ENCODE measurements at regions not wholly inside any gene's neighbourhood (a gene's known extent, or its start where the extent isn't known, plus 50 kb on each side); places are given as distances from the start of the nearest gene placed in this dataset.

DNA sequence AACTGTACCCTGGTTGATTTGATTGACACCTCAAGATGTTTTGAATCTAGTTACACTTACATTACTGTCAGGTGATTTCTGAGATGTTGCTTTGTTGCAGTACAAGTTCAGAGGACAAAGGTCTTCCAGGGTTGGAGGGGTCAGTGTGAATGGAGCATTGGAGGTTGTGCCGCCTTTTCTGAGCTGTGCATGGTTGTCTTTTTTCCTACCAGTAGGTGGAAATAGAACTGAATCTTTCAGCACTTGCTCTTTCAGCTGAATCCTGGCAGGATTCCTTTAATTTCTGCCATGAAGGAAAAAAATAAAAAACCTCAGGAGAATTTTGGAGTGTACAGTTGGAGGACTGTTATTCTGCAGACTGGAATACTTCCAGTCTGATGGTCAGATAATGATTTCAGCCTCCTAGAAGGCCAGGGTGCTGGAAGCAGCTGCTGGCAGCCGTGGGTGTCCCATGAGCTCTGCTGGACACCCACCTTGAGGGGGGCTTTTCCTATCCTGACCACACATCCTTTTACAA lies 82.7 kb downstream of the PLCE1 start:
- peak; percentile 19 for DNase-seq
- H3K27me3 ChIP-seq (ENCODE audit: insufficient read depth), result no peaks in the 10 kb centered on the region
- TF ChIP-seq POLR2AphosphoS5 (IDR thresholded peaks at IDR 0.05; ENCODE audit: low read depth, low read length) (no peak), NRF1 (IDR thresholded peaks at IDR 0.05; ENCODE audit: low read depth, low read length) (no peak), CTCF (IDR thresholded peaks at IDR 0.05) (peak; percentile 68), SMC3 (IDR thresholded peaks at IDR 0.05; ENCODE audit: low read depth, low read length) (peak; percentile 58), ELF1 (IDR thresholded peaks at IDR 0.05) (no peak), RAD21 (IDR thresholded peaks at IDR 0.05; ENCODE audit: low read length) (peak; percentile 74), FOXJ3 (CRISPR knock-in tag; IDR thresholded peaks at IDR 0.05) (no peak), MXI1 (IDR thresholded peaks at IDR 0.05; ENCODE audit: low read depth, low read length) (no peak), SIN3A (IDR thresholded peaks at IDR 0.05; ENCODE audit: borderline replicate concordance, low read depth, low read length) (no peak)
- TF ChIP-seq, protein P1, sequence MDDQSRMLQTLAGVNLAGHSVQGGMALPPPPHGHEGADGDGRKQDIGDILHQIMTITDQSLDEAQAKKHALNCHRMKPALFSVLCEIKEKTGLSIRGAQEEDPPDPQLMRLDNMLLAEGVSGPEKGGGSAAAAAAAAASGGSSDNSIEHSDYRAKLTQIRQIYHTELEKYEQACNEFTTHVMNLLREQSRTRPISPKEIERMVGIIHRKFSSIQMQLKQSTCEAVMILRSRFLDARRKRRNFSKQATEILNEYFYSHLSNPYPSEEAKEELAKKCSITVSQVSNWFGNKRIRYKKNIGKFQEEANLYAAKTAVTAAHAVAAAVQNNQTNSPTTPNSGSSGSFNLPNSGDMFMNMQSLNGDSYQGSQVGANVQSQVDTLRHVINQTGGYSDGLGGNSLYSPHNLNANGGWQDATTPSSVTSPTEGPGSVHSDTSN (IDR thresholded peaks at IDR 0.05), result no peak
- TF ChIP-seq, protein P2, sequence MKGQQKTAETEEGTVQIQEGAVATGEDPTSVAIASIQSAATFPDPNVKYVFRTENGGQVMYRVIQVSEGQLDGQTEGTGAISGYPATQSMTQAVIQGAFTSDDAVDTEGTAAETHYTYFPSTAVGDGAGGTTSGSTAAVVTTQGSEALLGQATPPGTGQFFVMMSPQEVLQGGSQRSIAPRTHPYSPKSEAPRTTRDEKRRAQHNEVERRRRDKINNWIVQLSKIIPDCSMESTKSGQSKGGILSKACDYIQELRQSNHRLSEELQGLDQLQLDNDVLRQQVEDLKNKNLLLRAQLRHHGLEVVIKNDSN (IDR thresholded peaks at IDR 0.05; ENCODE audit: borderline replicate concordance, low read depth), result no peak
- H3K4me2 ChIP-seq, result no peak overlapping the region; the same call in 1 of the 2 replicates
- no peak overlapping the region for H3K4me3 ChIP-seq (ENCODE audit: low read depth in 2 of 2, low read length in 1 of 2)
- no peaks in the 10 kb centered on the region for H4K20me1 ChIP-seq (ENCODE audit: insufficient read depth)
- peaks cover 0 to 6% of the 10 kb centered on the region in 2 experiments; a peak in 2 of 4 replicates for H3K4me1 ChIP-seq (ENCODE audit: control insufficient read depth in 1 of 2, insufficient read depth in 2 of 2, low read depth in 1 of 2, low read length in 1 of 2)
- no peaks in the 10 kb centered on the region for H3K36me3 ChIP-seq (replicated peaks in 1 of 2; ENCODE audit: control insufficient read depth in 1 of 2, insufficient read depth in 2 of 2, low read length in 1 of 2)
- H2AFZ ChIP-seq (ENCODE audit: low read depth), result no peak overlapping the region
- no peaks in the 10 kb centered on the region for H3K79me2 ChIP-seq (ENCODE audit: insufficient read depth)
- 62% methylated on average over 2 of the region's 2 CpGs for WGBS (ENCODE audit: low lambda C conversion rate)
- H3K27ac ChIP-seq (ENCODE audit: low read depth in 2 of 2, low read length in 1 of 2), result peak overlapping the region; percentile 17 to 18; a peak in 1 of 4 replicates
- no peaks in the 10 kb centered on the region for H3F3A ChIP-seq (replicated peaks; ENCODE audit: insufficient read depth)
- no peaks in the 10 kb centered on the region for H3K9me2 ChIP-seq
- ChIA-PET POLR2A (no interaction called here), CTCF (interaction anchor here (0.6 to 2.2 kb wide), 19 partner anchors 10 to 369 kb away, joined by 3 to 25 read pairs (median 3); no protein-coding TSS in a partner anchor)
- H3K9ac ChIP-seq, result no peak overlapping the region
- H3K9me3 ChIP-seq, result 0 out of 2 replicates have a peak, but pooled peaks cover 6% of the 10 kb centered on the region

DNA sequence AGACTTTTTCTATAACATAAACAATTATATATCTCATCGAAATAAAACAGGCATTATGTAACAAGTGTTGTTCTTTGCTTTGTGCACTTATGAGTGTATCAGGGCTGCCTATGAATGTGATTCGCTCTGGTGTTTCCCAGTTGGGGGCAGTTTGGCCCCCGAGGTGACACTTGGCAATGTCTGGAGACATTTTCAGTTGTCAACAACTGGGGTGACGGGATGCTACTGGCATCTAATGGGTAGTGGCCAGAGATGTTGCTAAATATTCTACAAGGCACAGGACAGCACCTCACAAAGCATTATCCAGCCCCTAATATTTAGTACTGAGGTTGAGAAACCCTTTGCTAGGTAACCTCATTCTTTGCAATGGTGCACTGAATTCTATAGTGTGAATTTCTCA lies 83.3 kb downstream of the PLCE1 start:
- H3K4me1 ChIP-seq (ENCODE audit: control insufficient read depth in 1 of 2, insufficient read depth in 2 of 2, low read depth in 1 of 2, low read length in 1 of 2), result peaks cover 0 to 6% of the 10 kb centered on the region in 2 experiments; a peak in 2 of 4 replicates
- no peaks in the 10 kb centered on the region for H3K36me3 ChIP-seq (replicated peaks in 1 of 2; ENCODE audit: control insufficient read depth in 1 of 2, insufficient read depth in 2 of 2, low read length in 1 of 2)
- no peak overlapping the region for H3K9ac ChIP-seq
- 0 out of 2 replicates have a peak, but pooled peaks cover 9% of the 10 kb centered on the region for H3K9me3 ChIP-seq
- POLR2A ChIA-PET, result no interaction called here
- no peaks in the 10 kb centered on the region for H3K79me2 ChIP-seq (ENCODE audit: insufficient read depth)
- no peaks in the 10 kb centered on the region for H4K20me1 ChIP-seq (ENCODE audit: insufficient read depth)
- no peak overlapping the region for H2AFZ ChIP-seq (ENCODE audit: low read depth)
- DNase-seq, result no peak
- WGBS (ENCODE audit: low lambda C conversion rate), result 66% methylated on average over 4 of the region's 4 CpGs
- CTCF ChIA-PET, result interaction anchor here (0.6 to 2.2 kb wide), 17 partner anchors 9 to 368 kb away, joined by 3 to 25 read pairs (median 3); no protein-coding TSS in a partner anchor
- no peaks in the 10 kb centered on the region for H3F3A ChIP-seq (replicated peaks; ENCODE audit: insufficient read depth)
- H3K9me2 ChIP-seq, result no peaks in the 10 kb centered on the region
- TF ChIP-seq EZH2phosphoT487 (IDR thresholded peaks at IDR 0.05; ENCODE audit: borderline replicate concordance, low read depth) (no peak), TCF12 (IDR thresholded peaks at IDR 0.05) (no peak), YY1 (IDR thresholded peaks at IDR 0.05; ENCODE audit: low read depth) (no peak), SIN3A (IDR thresholded peaks at IDR 0.05; ENCODE audit: borderline replicate concordance, low read depth, low read length) (no peak), USF2 (IDR thresholded peaks at IDR 0.05; ENCODE audit: borderline replicate concordance, low read depth, low read length) (no peak), EP300 (IDR thresholded peaks at IDR 0.05; ENCODE audit: borderline replicate concordance in 1 of 2, low read depth in 1 of 2, low read length in 1 of 2) (no peak)
- TF ChIP-seq, protein P1 (IDR thresholded peaks at IDR 0.05), result no peak
- TF ChIP-seq, protein P2 (IDR thresholded peaks at IDR 0.05; ENCODE audit: borderline replicate concordance, low read depth), result no peak
- H3K27ac ChIP-seq (ENCODE audit: low read depth in 2 of 2, low read length in 1 of 2), result peak overlapping the region; percentile 17 to 18; a peak in 1 of 4 replicates
- no peak overlapping the region for H3K4me2 ChIP-seq
- H3K4me3 ChIP-seq (ENCODE audit: low read depth in 2 of 2, low read length in 1 of 2), result no peak overlapping the region
- no peaks in the 10 kb centered on the region for H3K27me3 ChIP-seq (ENCODE audit: insufficient read depth)
